GM12864 (cell line): ENCODE measurements at regions not wholly inside any gene's neighbourhood (a gene's known extent, or its start where the extent isn't known, plus 50 kb on each side); places are given as distances from the start of the nearest gene placed in this dataset.

Experiments used
- DNase-seq: peaks from one replicate; pipeline ENCODE4 v3.0.0-alpha.2; 2011; ENCODE audit warnings: low read depth
- H3K4me3 ChIP-seq: 2 replicates; pipeline ENCODE4 v1.5.1; 2011; ENCODE audit warnings: mild to moderate bottlenecking, low read depth, low read length, control low read depth
- TF ChIP-seq, protein P1 (sequence below): IDR thresholded peaks from 2 replicates; pipeline ENCODE4 v1.5.1; 2011; ENCODE audit warnings: low read depth, mild to moderate bottlenecking, moderate library complexity, low read length, control low read depth, inconsistent platforms; ENCODE audit errors: missing control alignments

DNA sequence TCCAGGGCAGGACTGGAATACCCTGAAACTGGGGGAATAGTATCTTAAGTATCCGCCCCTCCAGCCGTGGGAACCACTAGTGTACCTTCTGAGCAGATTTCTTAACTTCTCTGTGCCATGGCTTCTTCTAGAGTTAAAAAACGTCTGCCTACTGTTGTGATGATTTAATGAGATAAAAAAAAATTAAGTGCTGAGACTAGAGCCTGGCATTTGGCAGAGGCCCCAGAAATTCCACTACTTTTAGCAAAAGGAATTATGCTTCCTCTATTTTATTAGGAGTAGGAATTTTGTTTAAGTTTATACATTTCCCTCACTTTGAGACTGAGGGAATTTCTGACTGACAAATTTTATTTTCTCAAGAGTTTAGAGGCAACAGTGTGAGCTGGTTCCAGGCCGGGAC lies 371.2 kb upstream of the B3GAT1 start:
- no peak overlapping the region for H3K4me3 ChIP-seq
- TF ChIP-seq, protein P1, sequence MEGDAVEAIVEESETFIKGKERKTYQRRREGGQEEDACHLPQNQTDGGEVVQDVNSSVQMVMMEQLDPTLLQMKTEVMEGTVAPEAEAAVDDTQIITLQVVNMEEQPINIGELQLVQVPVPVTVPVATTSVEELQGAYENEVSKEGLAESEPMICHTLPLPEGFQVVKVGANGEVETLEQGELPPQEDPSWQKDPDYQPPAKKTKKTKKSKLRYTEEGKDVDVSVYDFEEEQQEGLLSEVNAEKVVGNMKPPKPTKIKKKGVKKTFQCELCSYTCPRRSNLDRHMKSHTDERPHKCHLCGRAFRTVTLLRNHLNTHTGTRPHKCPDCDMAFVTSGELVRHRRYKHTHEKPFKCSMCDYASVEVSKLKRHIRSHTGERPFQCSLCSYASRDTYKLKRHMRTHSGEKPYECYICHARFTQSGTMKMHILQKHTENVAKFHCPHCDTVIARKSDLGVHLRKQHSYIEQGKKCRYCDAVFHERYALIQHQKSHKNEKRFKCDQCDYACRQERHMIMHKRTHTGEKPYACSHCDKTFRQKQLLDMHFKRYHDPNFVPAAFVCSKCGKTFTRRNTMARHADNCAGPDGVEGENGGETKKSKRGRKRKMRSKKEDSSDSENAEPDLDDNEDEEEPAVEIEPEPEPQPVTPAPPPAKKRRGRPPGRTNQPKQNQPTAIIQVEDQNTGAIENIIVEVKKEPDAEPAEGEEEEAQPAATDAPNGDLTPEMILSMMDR, result no peak
- DNase-seq, result no peak

DNA sequence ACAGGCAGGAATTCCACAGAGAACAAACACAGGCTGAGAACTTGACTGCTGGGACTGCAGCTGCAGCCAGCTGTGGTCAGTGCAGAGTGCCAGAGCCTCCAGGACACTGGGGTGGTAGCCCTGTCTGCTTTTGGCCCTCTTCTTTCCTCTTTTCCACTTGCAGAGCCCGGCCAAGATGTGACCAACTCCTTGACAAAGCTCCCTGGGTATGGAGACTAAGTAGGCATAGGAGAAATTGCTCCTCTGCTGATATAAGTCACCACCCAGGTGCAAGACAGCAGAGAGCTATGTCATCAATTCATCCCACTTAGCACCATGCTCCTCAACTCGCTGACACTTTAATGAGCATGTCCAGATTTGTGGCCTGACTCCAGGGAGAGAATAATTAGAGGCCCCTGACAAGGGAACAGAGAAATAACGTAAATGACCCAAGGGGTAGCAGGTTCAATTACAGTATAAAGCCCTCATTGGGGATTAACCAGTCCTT lies 369.4 kb upstream of the B3GAT1 start:
- TF ChIP-seq, protein P1, result no peak
- no peak for DNase-seq
- no peak overlapping the region for H3K4me3 ChIP-seq

DNA sequence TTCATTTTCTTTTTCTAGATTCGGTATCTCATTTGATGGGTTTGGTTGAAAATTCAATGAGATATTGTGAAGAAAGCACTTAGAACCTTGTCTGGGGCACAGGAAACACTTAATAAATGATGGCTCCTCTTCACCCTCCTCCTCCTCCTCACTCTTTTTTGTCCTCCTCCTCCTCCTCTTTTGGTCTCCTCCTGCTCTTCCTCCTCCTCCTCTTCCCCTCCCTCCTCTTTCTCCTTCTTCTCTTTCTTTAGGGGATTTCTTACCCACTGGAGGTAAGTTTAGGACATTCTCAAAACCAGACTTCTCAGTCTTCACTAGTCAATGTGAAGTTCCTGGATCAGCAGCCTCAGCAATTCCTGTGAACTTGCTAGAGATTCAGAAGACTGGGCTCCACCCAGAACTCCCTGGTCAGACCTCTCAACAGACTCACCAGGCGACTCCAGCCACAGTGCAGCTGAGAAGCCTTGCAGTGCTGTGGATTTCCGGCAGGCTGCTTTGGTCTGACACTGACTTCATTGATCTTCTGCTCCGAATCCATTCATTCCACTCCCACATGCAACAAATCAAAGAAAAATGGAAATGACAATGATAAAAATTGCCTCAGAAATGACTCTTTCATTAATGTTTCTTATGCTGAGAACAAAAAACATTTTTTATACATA lies 368.6 kb upstream of the B3GAT1 start:
- H3K4me3 ChIP-seq, result no peak overlapping the region
- TF ChIP-seq, protein P1, result no peak
- DNase-seq, result no peak

DNA sequence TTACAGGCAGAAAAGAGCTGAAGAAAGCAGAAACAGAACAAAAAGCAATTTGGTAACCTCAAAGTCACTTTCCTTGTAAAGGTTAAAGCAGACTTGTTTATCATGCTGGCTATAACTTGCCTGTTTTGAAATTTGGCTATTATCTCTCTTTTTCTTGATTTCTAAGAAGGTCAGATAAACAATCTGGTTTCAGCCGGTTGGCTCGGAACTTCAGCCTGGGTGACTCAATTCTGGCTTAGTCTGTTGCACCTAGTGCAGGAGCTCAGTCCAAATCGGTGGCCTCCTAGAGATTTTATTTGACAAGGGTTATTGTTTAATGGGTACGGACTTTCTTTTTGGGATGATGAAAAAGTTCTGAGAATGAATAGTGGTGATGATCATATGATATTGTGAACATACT lies 367.1 kb upstream of the B3GAT1 start:
- DNase-seq, result no peak
- no peak overlapping the region for H3K4me3 ChIP-seq
- TF ChIP-seq, protein P1, result no peak

DNA sequence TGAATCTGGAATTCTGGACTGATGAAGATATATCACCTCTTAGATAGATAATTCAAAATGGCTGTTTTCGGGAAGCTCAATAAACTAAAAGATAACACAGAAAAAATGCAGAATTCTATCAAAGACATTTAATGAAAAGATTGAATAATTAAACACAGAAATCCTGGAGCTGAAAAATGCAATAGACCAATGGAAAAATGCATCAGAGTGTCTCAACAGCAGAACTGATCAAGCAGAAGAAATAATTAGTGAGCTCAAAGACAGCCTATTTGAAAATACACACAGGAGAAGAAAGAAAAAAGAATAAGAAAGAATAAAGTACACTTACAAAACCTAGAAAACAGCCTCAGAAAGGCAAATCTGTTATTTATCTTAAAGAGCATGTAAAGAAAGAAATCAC lies 356.4 kb upstream of the B3GAT1 start:
- DNase-seq, result no peak
- TF ChIP-seq, protein P1, result no peak

DNA sequence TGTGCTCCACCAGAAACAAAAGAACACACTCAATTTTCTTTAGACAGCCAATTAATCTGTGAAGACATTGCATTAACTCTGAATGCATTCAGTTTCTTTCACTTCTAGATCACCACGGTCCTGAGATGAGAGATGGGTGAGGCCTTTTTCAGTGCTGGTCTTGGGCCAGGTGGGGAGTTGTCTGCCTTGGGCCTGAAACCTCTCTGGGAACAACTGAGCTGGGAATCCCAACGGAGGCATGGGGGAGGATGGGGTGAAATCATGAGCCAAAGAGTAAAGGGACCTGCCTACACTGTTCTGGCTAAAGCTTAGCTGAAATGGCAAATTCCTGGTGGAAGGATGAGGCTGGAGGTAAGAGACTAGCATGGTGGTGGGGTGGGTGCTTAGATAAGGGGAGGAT lies 353.5 kb upstream of the B3GAT1 start:
- DNase-seq, result no peak
- no peak overlapping the region for H3K4me3 ChIP-seq
- TF ChIP-seq, protein P1, result no peak

More for the DNA sequence above, 356.4 kb upstream of the B3GAT1 start:
- H3K4me3 ChIP-seq, result no peak overlapping the region

DNA sequence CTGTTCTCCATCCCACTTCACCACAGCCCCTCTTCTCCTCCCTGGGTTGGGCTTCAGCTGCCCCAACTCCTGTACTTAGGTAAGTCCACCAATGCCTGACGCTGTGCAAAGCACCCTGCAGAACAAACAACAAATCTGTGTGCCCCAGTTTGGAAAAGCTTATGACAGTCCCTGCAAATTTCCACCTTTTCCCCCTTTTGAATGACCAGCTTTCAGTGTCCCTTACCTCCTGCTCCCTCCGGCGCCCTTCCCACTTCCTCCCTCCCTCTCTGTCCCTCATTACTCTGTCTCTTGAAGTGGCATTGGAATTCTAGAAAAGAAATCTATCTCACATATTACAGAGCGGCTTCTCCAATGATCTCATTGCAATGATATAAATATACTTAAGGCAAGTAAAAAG lies 352.9 kb upstream of the B3GAT1 start:
- H3K4me3 ChIP-seq, result no peak overlapping the region
- DNase-seq, result no peak
- TF ChIP-seq, protein P1, result no peak
